ENCODE measurements at regions not wholly inside any gene's neighbourhood (a gene's known extent, or its start where the extent isn't known, plus 50 kb on each side); places are given as distances from the start of the nearest gene placed in this dataset.

DNA sequence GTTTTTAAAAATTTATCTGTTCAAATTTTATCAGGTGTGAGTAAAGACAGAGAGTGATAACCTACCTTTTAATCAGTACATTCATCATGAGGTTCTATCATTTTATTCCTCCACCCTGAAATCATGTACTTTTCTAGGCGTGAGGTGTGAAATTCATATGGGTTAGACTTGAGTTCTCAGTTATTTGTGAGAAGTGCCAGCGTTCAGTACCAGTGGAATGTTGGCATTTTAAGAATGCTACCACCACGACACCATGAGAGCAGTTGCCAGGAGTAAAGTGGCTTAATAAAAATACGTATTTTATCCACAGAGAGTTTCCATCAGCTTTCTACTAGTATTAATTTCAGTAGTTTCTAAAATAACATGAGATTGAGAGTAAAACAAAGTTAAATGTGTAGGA, 104.1 kb upstream of the FERD3L start:
- DNase-seq (no peak), ATAC-seq (no peak)
- 49% methylated on average over 4 of the region's 4 CpGs for WGBS (ENCODE audit: insufficient coverage, low coverage, low lambda C conversion rate, missing lambda C conversion rate)
- no peak overlapping the region for H3K27ac ChIP-seq
- no peaks in the 10 kb centered on the region for H3K9me3 ChIP-seq
- intact Hi-C loops (cut with DNase I), result no loop called here
- H3K4me1 ChIP-seq, result no peaks in the 10 kb centered on the region
- TF ChIP-seq POLR2A (IDR thresholded peaks at IDR 0.05), result no peak
- TF ChIP-seq, protein P1, sequence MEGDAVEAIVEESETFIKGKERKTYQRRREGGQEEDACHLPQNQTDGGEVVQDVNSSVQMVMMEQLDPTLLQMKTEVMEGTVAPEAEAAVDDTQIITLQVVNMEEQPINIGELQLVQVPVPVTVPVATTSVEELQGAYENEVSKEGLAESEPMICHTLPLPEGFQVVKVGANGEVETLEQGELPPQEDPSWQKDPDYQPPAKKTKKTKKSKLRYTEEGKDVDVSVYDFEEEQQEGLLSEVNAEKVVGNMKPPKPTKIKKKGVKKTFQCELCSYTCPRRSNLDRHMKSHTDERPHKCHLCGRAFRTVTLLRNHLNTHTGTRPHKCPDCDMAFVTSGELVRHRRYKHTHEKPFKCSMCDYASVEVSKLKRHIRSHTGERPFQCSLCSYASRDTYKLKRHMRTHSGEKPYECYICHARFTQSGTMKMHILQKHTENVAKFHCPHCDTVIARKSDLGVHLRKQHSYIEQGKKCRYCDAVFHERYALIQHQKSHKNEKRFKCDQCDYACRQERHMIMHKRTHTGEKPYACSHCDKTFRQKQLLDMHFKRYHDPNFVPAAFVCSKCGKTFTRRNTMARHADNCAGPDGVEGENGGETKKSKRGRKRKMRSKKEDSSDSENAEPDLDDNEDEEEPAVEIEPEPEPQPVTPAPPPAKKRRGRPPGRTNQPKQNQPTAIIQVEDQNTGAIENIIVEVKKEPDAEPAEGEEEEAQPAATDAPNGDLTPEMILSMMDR (IDR thresholded peaks at IDR 0.05), result no peak
- H3K36me3 ChIP-seq, result no peaks in the 10 kb centered on the region
- H3K4me3 ChIP-seq, result no peak overlapping the region
- no peaks in the 10 kb centered on the region for H3K27me3 ChIP-seq

DNA sequence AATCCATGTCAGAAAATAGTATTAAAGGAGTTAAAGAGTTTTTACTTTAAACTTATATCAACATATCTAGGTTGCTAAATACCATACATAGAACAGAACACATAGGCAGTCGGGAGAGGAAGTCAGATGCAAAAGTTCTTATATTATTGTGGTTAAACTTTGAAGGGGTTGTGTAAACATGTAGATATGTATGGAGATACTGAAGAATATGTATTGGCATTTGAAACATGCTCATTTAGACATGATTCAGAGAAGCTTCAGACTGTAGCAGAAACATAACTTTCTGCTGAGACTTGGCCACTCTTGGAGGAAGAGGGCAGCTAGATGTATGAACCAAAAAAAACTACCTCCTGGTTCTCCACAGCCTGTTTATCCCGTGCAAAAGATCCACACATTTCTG, 103.5 kb upstream of the FERD3L start:
- H3K36me3 ChIP-seq, result no peaks in the 10 kb centered on the region
- WGBS (ENCODE audit: insufficient coverage, low coverage, low lambda C conversion rate, missing lambda C conversion rate), result 27% methylated on average over 2 of the region's 2 CpGs
- ATAC-seq (no peak), DNase-seq (no peak)
- no peaks in the 10 kb centered on the region for H3K4me1 ChIP-seq
- intact Hi-C loops (cut with DNase I), result no loop called here
- TF ChIP-seq, protein P1 (IDR thresholded peaks at IDR 0.05), result no peak
- no peak for TF ChIP-seq POLR2A (IDR thresholded peaks at IDR 0.05)
- no peak overlapping the region for H3K4me3 ChIP-seq
- H3K9me3 ChIP-seq, result no peaks in the 10 kb centered on the region
- no peak overlapping the region for H3K27ac ChIP-seq
- no peaks in the 10 kb centered on the region for H3K27me3 ChIP-seq

DNA sequence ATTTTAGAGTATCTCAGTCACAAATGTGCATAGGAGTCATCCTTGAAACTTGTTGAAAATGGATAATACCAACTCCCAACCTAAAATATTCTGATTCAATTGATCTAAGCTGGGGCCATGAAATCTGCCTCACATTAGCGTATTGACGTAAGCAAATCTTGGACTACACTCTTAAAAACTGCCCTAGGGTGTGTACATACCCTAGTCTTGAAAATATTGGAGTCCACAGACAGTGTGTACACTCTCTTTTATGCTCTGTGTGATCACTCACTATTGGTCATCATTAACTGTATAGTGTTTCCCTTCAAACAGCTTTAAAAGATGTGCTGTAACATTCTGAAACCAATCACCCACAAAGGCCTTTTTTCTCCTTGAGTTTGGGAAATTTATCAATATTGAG, 102.9 kb upstream of the FERD3L start:
- H3K27me3 ChIP-seq, result no peaks in the 10 kb centered on the region
- WGBS (ENCODE audit: insufficient coverage, low coverage, low lambda C conversion rate, missing lambda C conversion rate), result 59% methylated on average over 2 of the region's 2 CpGs
- intact Hi-C loops (cut with DNase I), result no loop called here
- no peak overlapping the region for H3K4me3 ChIP-seq
- ATAC-seq, result no peak
- H3K4me1 ChIP-seq, result no peaks in the 10 kb centered on the region
- no peaks in the 10 kb centered on the region for H3K9me3 ChIP-seq
- DNase-seq, result no peak
- no peaks in the 10 kb centered on the region for H3K36me3 ChIP-seq
- no peak overlapping the region for H3K27ac ChIP-seq
- TF ChIP-seq, protein P1 (IDR thresholded peaks at IDR 0.05), result no peak
- TF ChIP-seq POLR2A (IDR thresholded peaks at IDR 0.05), result no peak

DNA sequence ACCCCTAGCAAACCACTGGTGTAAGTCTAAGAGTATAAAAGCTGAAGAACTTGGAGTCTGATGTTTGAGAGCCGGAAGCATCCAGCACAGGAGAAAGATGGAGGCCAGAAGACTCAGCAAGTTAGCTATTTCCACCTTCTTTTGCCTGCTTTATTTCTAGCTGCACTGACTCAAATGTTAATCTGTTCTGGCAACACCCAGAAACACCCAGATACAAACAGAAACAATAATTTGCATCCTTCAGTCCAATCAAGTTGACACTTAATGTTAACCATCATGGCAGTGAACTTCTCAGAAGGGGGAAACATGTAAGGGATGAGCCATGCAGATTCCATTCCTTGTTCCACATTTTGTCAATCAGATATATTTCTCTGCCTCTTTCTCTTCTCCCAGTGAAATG, 101.8 kb upstream of the FERD3L start:
- intact Hi-C loops (cut with DNase I), result no loop called here
- 100% methylated on average over 1 of the region's 1 CpG for WGBS (ENCODE audit: insufficient coverage, low coverage, low lambda C conversion rate, missing lambda C conversion rate)

More for the DNA sequence above, 101.8 kb upstream of the FERD3L start:
- TF ChIP-seq POLR2A (IDR thresholded peaks at IDR 0.05), result no peak
- TF ChIP-seq, protein P1 (IDR thresholded peaks at IDR 0.05), result no peak
- no peaks in the 10 kb centered on the region for H3K9me3 ChIP-seq
- H3K4me1 ChIP-seq, result no peaks in the 10 kb centered on the region
- ATAC-seq (no peak), DNase-seq (no peak)
- no peak overlapping the region for H3K27ac ChIP-seq
- no peak overlapping the region for H3K4me3 ChIP-seq
- no peaks in the 10 kb centered on the region for H3K36me3 ChIP-seq
- no peaks in the 10 kb centered on the region for H3K27me3 ChIP-seq

All from right lobe of liver (tissue), 6 donors.